ENCODE measurements at regions not wholly inside any gene's neighbourhood (a gene's known extent, or its start where the extent isn't known, plus 50 kb on each side); places are given as distances from the start of the nearest gene placed in this dataset.
A peak's percentile ranks its signal among the peaks of the same experiment; 100 is the strongest.
"Not testable (repeated sequence)": the region's sequence is repeated elsewhere in the genome, so short reads cannot be mapped to it uniquely, and the experiment has no call there.

DNA sequence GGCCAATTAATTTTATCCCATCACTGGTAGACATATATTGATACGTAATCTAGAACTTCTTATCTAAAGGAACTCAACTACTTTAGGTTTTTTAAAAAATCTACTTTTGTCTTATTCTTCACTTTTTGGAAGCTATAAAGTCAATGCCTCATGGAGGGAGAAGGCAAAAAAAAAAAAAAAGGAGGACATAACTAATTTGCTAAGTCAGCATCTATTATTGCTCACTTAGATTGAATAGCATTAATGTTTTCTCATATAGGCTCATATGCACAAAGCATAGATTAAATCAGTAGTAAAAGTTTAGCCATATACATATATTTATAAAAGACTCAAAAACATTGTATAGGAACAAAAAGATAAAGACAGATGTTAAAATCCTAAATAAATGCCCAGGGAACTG, 179.3 kb upstream of the DGKB start:
- TF ChIP-seq, protein P1, sequence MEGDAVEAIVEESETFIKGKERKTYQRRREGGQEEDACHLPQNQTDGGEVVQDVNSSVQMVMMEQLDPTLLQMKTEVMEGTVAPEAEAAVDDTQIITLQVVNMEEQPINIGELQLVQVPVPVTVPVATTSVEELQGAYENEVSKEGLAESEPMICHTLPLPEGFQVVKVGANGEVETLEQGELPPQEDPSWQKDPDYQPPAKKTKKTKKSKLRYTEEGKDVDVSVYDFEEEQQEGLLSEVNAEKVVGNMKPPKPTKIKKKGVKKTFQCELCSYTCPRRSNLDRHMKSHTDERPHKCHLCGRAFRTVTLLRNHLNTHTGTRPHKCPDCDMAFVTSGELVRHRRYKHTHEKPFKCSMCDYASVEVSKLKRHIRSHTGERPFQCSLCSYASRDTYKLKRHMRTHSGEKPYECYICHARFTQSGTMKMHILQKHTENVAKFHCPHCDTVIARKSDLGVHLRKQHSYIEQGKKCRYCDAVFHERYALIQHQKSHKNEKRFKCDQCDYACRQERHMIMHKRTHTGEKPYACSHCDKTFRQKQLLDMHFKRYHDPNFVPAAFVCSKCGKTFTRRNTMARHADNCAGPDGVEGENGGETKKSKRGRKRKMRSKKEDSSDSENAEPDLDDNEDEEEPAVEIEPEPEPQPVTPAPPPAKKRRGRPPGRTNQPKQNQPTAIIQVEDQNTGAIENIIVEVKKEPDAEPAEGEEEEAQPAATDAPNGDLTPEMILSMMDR (IDR thresholded peaks at IDR 0.05) = no peak
- DNase-seq = no peak
- no peaks in the 10 kb centered on the region for H3K9me3 Mint-ChIP-seq
- no peak overlapping the region for H3K27ac Mint-ChIP-seq
- H3K4me1 Mint-ChIP-seq = no peaks in the 10 kb centered on the region
- no peak overlapping the region for H3K4me3 Mint-ChIP-seq
- H3K27me3 Mint-ChIP-seq (ENCODE audit: low read depth, poor library complexity) = no peaks in the 10 kb centered on the region
- H3K36me3 Mint-ChIP-seq (ENCODE audit: low read depth) = no peaks in the 10 kb centered on the region

DNA sequence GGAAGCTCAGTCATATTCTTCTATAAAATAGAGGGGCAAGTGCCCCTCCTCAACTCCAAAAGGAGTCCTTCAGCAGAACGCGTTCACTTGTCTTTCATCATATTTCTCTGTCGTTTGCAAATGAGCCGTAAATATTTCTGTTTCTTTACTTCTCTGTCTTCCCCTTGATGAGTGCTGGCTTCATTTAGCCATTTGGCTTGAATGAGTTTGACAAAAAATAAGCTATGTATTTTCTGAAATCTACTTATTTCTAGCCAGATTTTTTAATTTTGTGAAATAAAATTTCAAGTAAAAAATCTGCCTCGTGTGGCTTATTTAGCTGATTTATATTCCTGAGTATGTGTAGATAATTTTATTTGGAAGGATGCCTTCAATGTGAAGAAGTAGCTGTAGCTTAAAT, 170.8 kb upstream of the DGKB start:
- TF ChIP-seq, protein P1 (IDR thresholded peaks at IDR 0.05) = no peak
- Mint-ChIP-seq H3K9me3 (no peaks in the 10 kb centered on the region), H3K4me3 (no peak overlapping the region), H3K36me3 (ENCODE audit: low read depth) (no peaks in the 10 kb centered on the region), H3K27ac (no peak overlapping the region), H3K4me1 (no peaks in the 10 kb centered on the region), H3K27me3 (ENCODE audit: low read depth, poor library complexity) (peaks cover 3% of the 10 kb centered on the region)
- DNase-seq = no peak

DNA sequence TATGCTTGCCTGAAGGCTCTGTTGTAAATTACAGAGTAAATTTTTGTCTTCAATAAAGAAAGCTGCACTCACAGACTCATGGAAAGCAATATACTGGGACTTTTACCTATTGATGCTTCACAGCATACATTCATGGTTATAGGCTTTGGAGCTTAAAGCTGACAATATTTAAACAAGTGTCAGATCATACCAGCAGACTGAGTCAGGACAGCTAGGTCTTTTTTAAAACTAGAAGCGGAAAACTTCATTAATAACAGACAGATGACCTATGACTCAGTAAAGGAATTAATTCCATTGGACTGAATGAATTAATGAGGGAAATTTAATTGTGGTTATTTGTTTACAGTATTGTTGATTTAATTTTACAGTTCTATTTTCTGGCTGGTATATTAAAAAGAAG, 165.8 kb upstream of the DGKB start:
- H3K4me1 Mint-ChIP-seq = no peaks in the 10 kb centered on the region
- H3K27me3 Mint-ChIP-seq (ENCODE audit: low read depth, poor library complexity) = peaks cover 3% of the 10 kb centered on the region
- H3K9me3 Mint-ChIP-seq = peaks cover 5% of the 10 kb centered on the region
- no peak overlapping the region for H3K27ac Mint-ChIP-seq
- DNase-seq = no peak
- H3K4me3 Mint-ChIP-seq = no peak overlapping the region
- H3K36me3 Mint-ChIP-seq (ENCODE audit: low read depth) = no peaks in the 10 kb centered on the region
- TF ChIP-seq, protein P1 (IDR thresholded peaks at IDR 0.05) = no peak

DNA sequence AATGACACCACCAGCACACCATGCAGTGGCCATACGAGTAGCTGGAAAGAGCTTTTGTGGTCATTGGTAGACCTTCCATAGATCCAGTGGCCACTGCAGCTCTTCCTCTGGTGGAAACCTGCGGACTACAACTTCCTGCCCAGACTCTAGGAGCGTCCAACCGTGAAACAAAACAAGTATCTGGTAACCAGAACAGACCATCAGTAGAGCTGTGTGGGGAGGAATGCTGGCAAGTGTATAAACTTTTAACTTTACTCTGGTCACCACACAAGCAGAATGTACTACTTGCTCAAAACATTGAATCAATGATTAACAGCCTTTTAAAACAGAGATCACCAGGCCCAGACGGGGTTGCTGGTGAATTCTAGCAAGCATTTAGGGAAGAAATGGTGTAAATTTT, 154.7 kb upstream of the DGKB start:
- DNase-seq = peak; percentile 9
- no peak overlapping the region for H3K4me3 Mint-ChIP-seq
- H3K9me3 Mint-ChIP-seq = peaks cover 3% of the 10 kb centered on the region
- no peaks in the 10 kb centered on the region for H3K27me3 Mint-ChIP-seq (ENCODE audit: low read depth, poor library complexity)
- H3K27ac Mint-ChIP-seq = peak overlapping the region; percentile 87
- H3K36me3 Mint-ChIP-seq (ENCODE audit: low read depth) = peaks cover 5% of the 10 kb centered on the region
- H3K4me1 Mint-ChIP-seq = peaks cover 8% of the 10 kb centered on the region
- TF ChIP-seq, protein P1 (IDR thresholded peaks at IDR 0.05) = no peak

DNA sequence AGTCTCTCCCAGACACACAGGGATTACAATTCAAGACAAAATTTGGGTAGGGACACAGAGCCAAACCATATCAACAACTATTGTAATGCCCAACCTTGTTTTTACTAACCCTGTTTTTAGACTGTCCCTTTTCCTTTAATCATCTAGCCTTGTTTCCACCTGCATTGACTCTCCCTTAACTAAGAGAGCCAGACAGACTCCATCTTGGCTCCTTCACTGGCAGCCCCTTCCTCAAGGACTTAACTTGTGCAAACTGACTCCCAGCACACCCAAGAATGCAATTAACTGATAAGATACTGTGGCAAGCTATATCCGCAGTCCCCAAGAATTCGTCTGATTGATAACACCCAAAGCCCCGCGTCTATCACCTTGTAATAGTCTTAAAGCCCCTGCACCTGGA, 151.8 kb upstream of the DGKB start:
- not testable (repeated sequence) for H3K27me3 Mint-ChIP-seq (ENCODE audit: low read depth, poor library complexity); H3K4me1 Mint-ChIP-seq; H3K4me3 Mint-ChIP-seq; DNase-seq; H3K27ac Mint-ChIP-seq; H3K9me3 Mint-ChIP-seq; H3K36me3 Mint-ChIP-seq (ENCODE audit: low read depth)

DNA sequence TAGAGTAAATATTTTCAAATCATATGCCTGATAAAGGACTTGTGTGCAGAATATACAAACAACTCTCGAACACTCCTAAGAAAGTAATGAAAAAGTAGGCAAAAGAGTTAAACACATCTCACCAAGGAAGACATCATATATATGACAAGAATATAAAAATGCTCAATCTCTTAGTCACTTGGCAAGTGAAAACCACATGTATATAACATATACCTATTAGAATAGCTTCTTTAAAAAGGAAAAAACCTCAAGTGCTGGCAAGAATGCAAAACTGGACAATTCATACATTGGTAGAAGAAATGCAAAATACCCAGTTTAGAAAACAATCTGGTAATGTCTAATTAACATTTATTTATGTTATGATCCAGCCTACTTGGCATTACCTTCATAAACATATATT, 146.6 kb upstream of the DGKB start:
- no peaks in the 10 kb centered on the region for H3K36me3 Mint-ChIP-seq (ENCODE audit: low read depth)
- TF ChIP-seq, protein P1 (IDR thresholded peaks at IDR 0.05) = no peak
- no peak overlapping the region for H3K4me3 Mint-ChIP-seq
- no peaks in the 10 kb centered on the region for H3K4me1 Mint-ChIP-seq
- DNase-seq = no peak
- H3K9me3 Mint-ChIP-seq = no peaks in the 10 kb centered on the region
- H3K27ac Mint-ChIP-seq = no peak overlapping the region
- H3K27me3 Mint-ChIP-seq (ENCODE audit: low read depth, poor library complexity) = peaks cover 6% of the 10 kb centered on the region

Data from nephron progenitor cell (in vitro differentiated cells).